NCI-H1417 (cell line): ENCODE measurements at regions not wholly inside any gene's neighbourhood (a gene's known extent, or its start where the extent isn't known, plus 50 kb on each side); places are given as distances from the start of the nearest gene placed in this dataset.
A peak's percentile ranks its signal among the peaks of the same experiment; 100 is the strongest.
"Not testable (repeated sequence)": the region's sequence is repeated elsewhere in the genome, so short reads cannot be mapped to it uniquely, and the experiment has no call there.

ENCODE experiments used
- DNase-seq, 3 experiments: peaks; one replicate each; lab custom pipeline; 2025; lab: John Stamatoyannopoulos, UW

GRCh38 chr2:21194147-21194546 is 70.4 kb downstream of the TDRD15 start:
- DNase-seq = no peak

DNA sequence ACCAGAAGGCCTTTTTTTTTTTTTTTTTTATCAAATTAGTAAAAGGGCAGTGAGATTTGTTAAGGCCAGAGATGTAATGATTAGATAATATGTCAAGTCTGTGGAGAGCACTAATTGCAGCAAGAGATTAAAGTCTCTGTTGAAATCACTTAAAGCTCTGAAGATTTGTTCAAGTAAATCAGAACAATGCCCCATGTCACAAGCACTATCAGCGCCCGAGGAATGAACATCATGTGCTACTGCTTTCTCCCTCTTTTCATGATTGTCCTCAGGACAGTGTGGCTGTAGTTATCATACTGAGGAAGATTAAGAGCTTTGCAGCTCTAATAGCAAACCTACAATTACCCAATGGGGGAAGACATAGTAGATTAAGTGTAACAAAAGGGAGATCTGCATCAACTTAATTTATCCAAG is 71.1 kb downstream of the TDRD15 start:
- DNase-seq = no peak

DNA sequence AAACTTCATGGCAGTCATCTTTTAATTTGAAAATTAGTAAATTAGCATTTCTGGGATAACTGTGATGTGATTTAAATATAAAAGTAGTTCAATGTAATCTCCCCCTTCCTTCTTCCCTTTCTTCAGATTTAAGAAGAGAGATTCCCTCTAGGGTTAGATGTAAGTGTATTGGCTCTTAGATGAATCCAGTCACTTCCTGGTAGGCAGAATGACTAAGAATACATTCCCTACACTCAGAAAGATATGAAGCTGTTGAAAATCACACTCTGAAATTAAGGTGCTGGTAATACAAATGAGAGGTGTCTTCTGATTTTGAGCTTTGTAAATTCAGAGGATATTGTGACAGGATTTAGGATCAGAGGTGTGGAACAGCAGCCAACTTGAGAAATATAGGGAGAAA is 71.6 kb downstream of the TDRD15 start:
- no peak for DNase-seq

DNA sequence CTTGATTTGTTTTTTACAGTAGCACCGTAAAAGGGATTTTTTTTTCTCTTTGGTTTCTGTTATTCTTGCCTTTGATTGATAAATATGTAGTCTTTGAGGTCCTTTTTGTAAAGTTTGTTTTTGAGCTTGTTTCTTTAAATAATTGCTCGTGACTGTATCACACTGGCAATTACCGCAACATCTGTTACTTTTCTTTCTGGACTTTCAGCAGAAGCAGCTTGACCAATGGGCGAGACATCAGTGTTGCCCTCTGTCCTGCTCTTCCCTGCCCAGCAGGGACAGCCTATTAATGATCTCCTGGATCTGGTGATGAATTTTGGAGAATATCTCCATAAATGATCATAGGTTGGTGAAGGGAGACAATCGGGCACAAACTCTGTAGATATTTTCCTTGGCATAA is 74.9 kb downstream of the TDRD15 start:
- no peak for DNase-seq

- no peak for DNase-seq
Measured at GRCh38 chr2:21203976-21204375, 80.2 kb downstream of the TDRD15 start.

DNA sequence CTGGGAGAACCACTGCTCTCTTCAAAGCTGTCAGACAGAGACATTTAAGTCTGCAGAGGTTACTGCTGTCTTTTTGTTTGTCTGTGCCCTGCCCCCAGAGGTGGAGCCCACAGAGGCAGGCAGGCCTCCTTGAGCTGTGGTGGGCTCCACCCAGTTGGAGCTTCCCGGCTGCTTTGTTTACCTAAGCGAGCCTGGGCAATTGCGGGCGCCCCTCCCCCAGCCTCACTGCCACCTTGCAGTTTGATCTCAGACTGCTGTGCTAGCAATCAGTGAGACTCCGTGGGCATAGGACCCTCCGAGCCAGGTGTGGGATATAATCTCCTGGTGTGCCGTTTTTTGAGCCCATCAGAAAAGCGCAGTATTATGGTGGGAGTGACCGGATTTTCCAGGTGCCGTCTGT is 90.3 kb downstream of the TDRD15 start:
- DNase-seq = not testable (repeated sequence)

GRCh38 chr2:21217442-21217841 is 93.7 kb downstream of the TDRD15 start:
- DNase-seq = no peak

DNA sequence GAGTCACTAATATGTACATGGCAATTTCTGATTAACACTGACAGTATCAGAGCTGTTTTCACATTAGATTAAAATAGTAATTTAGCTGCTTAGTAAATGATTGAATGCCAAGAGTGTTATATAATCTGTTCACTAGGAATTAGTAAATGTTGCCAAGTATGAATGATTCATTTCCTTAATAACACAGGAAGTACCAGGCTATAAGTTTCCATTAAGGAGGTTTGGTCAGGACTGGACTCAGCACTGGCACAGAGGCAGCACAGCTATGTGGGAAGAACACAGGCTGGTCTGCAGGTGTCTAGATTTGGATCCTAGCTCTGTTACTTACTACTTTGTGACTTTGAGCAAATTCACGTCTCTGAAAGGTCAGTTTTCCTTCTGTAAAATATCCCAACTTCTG is 97.2 kb downstream of the TDRD15 start:
- DNase-seq = no peak

DNA sequence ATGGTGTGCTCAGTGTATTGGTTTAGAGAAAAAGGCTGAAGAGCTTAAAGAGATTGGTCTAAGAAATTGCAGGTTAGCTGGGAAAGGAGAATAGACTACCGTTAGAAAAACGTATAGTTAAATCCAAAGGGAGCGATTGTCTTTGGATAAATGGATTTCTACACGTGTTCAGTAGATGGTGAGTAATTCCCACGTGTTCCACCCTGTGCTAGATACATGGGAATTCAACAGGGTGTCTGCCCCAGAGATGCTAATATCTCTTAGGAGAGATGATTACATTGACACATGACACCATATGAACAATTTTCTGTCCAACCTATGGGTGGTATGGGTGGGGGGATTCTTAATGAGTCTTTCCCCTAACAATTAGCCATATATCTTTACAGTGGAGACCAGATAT is 99.8 kb downstream of the TDRD15 start:
- no peak for DNase-seq

- DNase-seq = no peak
Measured at GRCh38 chr2:21228041-21228895, 104.5 kb downstream of the TDRD15 start.

DNA sequence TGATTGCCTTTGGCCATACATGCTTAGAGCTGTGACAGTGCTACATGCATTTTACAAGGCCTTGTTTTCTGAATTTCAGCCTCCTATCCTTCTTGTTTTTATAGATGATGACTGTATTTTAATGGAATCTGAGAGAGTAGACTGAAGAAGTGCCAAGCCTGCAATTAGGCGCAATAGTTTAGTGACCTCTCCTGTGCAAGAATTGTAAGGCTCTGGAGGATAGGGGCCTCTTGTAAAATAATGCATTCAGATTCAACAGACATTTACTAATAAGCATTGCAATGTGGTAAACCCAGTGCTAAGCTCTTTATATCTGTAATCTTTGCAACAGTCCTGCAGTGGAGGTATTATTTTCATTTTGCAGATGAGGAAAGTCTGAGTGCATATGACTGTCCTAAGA is 105.5 kb downstream of the TDRD15 start:
- DNase-seq = no peak

- DNase-seq = no peak
Measured at GRCh38 chr2:21230140-21230539, 106.4 kb downstream of the TDRD15 start.

GRCh38 chr2:21231985-21232384 is 108.2 kb downstream of the TDRD15 start:
- no peak for DNase-seq

- no peak for DNase-seq
Measured at GRCh38 chr2:21233194-21233593, 109.4 kb downstream of the TDRD15 start.

DNA sequence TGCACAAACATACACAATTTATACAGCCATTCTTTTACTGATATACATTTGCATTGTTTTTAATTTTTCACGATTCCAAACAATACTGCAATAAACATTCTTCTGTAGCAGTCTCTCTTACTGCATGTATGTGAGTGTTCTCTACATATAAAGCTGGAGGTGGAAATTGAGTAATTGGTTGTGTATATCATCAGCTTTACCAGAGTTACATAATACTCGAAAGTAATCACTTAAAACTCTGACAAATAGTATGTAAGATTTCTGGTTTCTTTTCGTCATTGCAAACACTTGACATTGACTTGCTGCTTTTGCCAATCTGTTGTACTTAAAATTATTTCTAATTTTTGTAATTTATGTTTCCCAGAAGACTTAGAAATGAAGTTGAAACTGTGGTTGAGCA is 110.2 kb downstream of the TDRD15 start:
- no peak for DNase-seq

DNA sequence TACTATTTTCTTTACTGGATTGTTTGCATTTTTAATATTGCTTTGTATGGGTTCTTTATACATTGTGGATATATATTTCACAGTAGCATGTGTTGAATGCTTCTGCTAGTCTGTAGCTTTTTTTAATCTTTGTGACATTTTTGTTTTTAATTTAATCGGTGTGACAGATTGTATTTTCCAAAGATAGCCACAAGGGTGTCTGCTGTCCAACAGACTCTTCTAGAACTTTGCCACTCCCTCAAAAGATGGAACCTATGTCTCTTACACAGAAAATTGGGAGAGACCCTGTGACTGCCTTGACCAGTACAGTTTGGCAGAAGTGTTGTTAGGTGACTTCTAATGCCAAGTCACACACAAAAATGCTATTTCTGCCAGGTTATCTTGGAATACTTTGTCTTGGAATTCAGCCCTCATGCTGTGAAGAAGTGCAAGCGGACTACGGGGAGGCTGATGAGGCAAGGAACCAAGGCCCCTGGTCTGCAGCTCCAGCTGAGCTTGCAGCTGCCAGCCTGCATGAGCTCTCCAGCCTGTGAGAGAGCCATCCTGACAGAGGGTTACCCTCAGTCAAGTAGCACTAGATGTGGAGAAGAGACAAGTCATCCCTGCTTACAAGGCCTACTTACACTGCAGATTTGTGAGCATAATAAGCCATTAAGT is 110.8 kb downstream of the TDRD15 start:
- no peak for DNase-seq

- DNase-seq = not testable (repeated sequence)
Measured at GRCh38 chr2:21239749-21240148, 116.0 kb downstream of the TDRD15 start.

- DNase-seq = no peak
Measured at GRCh38 chr2:21244161-21244560, 120.4 kb downstream of the TDRD15 start.

DNA sequence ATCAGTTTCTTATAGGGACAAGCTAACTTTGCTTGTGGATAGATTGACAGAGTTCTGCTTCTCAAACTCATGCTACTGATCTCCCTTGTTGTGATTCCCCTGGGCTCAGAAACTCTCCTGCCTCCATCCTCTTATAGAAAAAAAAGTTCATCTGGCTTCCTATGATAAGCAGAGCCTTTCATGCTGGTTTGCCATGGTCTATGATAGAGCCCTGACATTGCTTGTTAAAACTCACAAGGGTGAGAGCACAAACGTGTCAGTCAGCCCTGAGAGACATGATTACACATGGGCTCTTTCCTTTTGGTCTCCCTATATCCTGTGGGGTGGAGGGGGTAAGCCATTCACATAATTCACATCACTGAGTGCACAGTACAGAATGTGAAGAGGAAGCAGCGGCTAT is 121.8 kb downstream of the TDRD15 start:
- no peak for DNase-seq

- DNase-seq = no peak
Measured at GRCh38 chr2:21249367-21249766, 125.6 kb downstream of the TDRD15 start.

GRCh38 chr2:21250673-21251072 is 126.9 kb downstream of the TDRD15 start:
- peak in 1 of 3 experiments; percentile 6 for DNase-seq

DNA sequence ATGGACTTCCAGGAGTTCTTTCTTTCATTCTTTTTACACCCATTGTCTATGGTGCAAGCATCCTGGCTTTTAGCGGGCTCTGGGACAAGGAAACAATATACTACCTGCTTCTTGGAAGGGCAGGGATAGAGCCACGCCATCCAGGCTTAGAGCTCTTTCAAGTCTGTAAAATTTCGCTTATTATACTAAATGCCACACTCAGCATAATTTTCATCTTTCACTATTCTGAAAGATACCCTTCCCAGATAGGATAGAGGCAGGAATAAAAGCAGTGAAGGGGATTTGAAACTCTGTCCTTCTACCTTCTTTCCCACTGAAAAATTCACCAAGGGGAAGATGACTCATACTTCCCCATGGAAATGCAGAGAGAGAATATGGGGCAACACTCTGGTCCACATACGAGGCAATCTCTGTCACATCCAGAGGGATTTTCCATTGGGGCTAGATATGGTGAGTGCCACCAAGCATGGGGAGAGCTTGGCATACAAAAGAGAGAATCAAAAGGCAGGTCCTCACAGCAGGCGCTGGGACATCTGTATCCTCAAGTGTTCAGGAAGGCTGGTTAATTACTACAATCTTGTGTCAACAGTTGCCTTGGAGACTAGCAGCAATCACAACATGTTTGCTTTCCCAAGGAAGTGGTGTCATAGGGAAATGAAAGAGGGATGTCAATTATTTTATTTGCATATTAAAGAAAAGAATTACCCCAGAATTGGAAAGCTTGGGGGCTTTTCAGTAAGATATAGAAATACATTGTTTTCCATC is 127.6 kb downstream of the TDRD15 start:
- peak in 2 of 3 experiments; percentile 57 to 87 for DNase-seq
